GM23338 (cell line): ENCODE measurements at regions not wholly inside any gene's neighbourhood (a gene's known extent, or its start where the extent isn't known, plus 50 kb on each side); places are given as distances from the start of the nearest gene placed in this dataset.
"Not testable (repeated sequence)": the region's sequence is repeated elsewhere in the genome, so short reads cannot be mapped to it uniquely, and the experiment has no call there.

Experiments
- ATAC-seq: fragments of 200-7000 bp; cut with Tn5 transposase; 3 replicates; pipeline ENCODE4 v1.9.1; 2020
- DNase-seq: peaks from one replicate; pipeline ENCODE4 v3.0.0-alpha.2; 2015; ENCODE audit warnings: low spot score
- H2AFZ ChIP-seq: fragments of 200-600 bp; sonication (generic); 2 replicates; pipeline ENCODE4 v1.8.0; 2016; ENCODE audit warnings: antibody characterized with exemption, mild to moderate bottlenecking, moderate library complexity
- H3F3A ChIP-seq: fragments of 200-600 bp; sonication (generic); replicated peaks from 2 replicates; pipeline ENCODE4 v1.8.0; 2017; ENCODE audit warnings: antibody characterized with exemption, mixed run types, low read depth
- H3K27ac ChIP-seq: fragments of 200-600 bp; sonication (generic); 2 replicates; pipeline ENCODE4 v1.6.1; 2016; ENCODE audit warnings: low read depth
- H3K27me3 ChIP-seq: fragments of 200-600 bp; sonication (generic); 2 replicates; pipeline ENCODE4 v1.8.0; 2016; ENCODE audit warnings: mild to moderate bottlenecking, mixed run types, moderate library complexity; ENCODE audit not compliant: insufficient read depth
- H3K36me3 ChIP-seq: fragments of 200-600 bp; sonication (generic); 2 replicates; pipeline ENCODE4 v1.8.0; 2016; ENCODE audit warnings: mild to moderate bottlenecking; ENCODE audit not compliant: insufficient read depth
- H3K4me1 ChIP-seq: fragments of 200-600 bp; sonication (generic); 2 replicates; pipeline ENCODE4 v1.8.0; 2016; ENCODE audit warnings: mild to moderate bottlenecking, moderate library complexity; ENCODE audit not compliant: insufficient read depth
- H3K4me2 ChIP-seq: fragments of 200-600 bp; sonication (generic); 2 replicates; pipeline ENCODE4 v1.7.1; 2017; ENCODE audit warnings: mixed run types
- H3K4me3 ChIP-seq: fragments of 200-600 bp; sonication (generic); 2 replicates; pipeline ENCODE4 v1.6.1; 2016; ENCODE audit warnings: mixed run types
- H3K79me2 ChIP-seq: fragments of 200-600 bp; sonication (generic); replicated peaks from 2 replicates; pipeline ENCODE4 v1.8.0; 2017; ENCODE audit warnings: mild to moderate bottlenecking; ENCODE audit not compliant: insufficient read depth
- H3K9me2 ChIP-seq: fragments of 200-600 bp; sonication (generic); 2 replicates; pipeline ENCODE4 v1.8.0; 2017; ENCODE audit not compliant: insufficient read depth
- H4K20me1 ChIP-seq: fragments of 200-600 bp; sonication (generic); replicated peaks from 2 replicates; pipeline ENCODE4 v1.8.0; 2017; ENCODE audit warnings: mild to moderate bottlenecking; ENCODE audit not compliant: insufficient read depth
- H3K27ac Mint-ChIP-seq: 2 replicates; pipeline ENCODE4 v1.8.0; 2020; ENCODE audit warnings: inconsistent platforms, mild to moderate bottlenecking, moderate library complexity, mixed read lengths
- H3K27me3 Mint-ChIP-seq: 3 replicates; pipeline ENCODE4 v1.8.0; 2022; ENCODE audit warnings: low read depth, mild to moderate bottlenecking, moderate library complexity, mixed read lengths, inconsistent platforms; ENCODE audit not compliant: insufficient read depth, poor library complexity
- H3K36me3 Mint-ChIP-seq: 3 replicates; pipeline ENCODE4 v1.8.0; 2021; ENCODE audit warnings: low read depth, mild to moderate bottlenecking, inconsistent platforms, moderate library complexity, mixed read lengths
- H3K4me1 Mint-ChIP-seq: 3 replicates; pipeline ENCODE4 v1.8.0; 2020; ENCODE audit warnings: mild to moderate bottlenecking, inconsistent platforms, mixed read lengths
- H3K4me3 Mint-ChIP-seq: 3 replicates; pipeline ENCODE4 v1.8.0; 2021; ENCODE audit warnings: moderate library complexity, mild to moderate bottlenecking, inconsistent platforms, mixed read lengths
- H3K9me3 Mint-ChIP-seq: 3 replicates; pipeline ENCODE4 v1.8.0; 2020; ENCODE audit warnings: moderate library complexity, mild to moderate bottlenecking, inconsistent platforms, mixed read lengths
- ETS1 ChIP-seq: IDR thresholded peaks from 2 replicates; pipeline ENCODE4 v1.6.1; 2016; ENCODE audit warnings: antibody characterized with exemption
- JUNB ChIP-seq: IDR thresholded peaks from one replicate; pipeline ENCODE4 v1.6.1; 2016; ENCODE audit warnings: antibody characterized with exemption; ENCODE audit not compliant: unreplicated experiment
- NANOG ChIP-seq: IDR thresholded peaks from 2 replicates; pipeline ENCODE4 v1.6.1; 2016; ENCODE audit warnings: antibody characterized with exemption, borderline replicate concordance
- POLR2AphosphoS5 ChIP-seq: IDR thresholded peaks from 2 replicates; pipeline ENCODE4 v1.6.1; 2016; ENCODE audit warnings: antibody characterized with exemption, low read depth
- REST ChIP-seq: IDR thresholded peaks from one replicate; pipeline ENCODE4 v1.6.1; 2018; ENCODE audit warnings: antibody characterized with exemption; ENCODE audit not compliant: unreplicated experiment
- STAT1 ChIP-seq: IDR thresholded peaks from one replicate; pipeline ENCODE4 v1.6.1; 2016; ENCODE audit warnings: antibody characterized with exemption; ENCODE audit not compliant: unreplicated experiment
- ZNF114 ChIP-seq: fragments of 250-450 bp; sonication (Bioruptor Pico); IDR thresholded peaks from 2 replicates; pipeline ENCODE4 v1.5.0; 2020; ENCODE audit warnings: mild to moderate bottlenecking, moderate library complexity
- ZNF462 ChIP-seq: fragments of 250-450 bp; sonication (Bioruptor Pico); IDR thresholded peaks from 2 replicates; pipeline ENCODE4 v1.5.0; 2020; ENCODE audit warnings: mild to moderate bottlenecking, moderate library complexity

GRCh38 chr18:68383979-68384378, 330.9 kb downstream of the TMX3 start:
- not testable (repeated sequence) for H3K4me1 Mint-ChIP-seq, H3F3A ChIP-seq

GRCh38 chr18:68376926-68377325, 338.0 kb downstream of the TMX3 start:
- DNase-seq = no peak
- H4K20me1 ChIP-seq = no peaks in the 10 kb centered on the region
- H3K27ac ChIP-seq = no peak overlapping the region
- no peaks in the 10 kb centered on the region for H3K36me3 ChIP-seq
- H3K4me2 ChIP-seq = no peak overlapping the region
- no peak overlapping the region for H3K4me3 ChIP-seq
- no peak for ATAC-seq
- TF ChIP-seq POLR2AphosphoS5 (no peak), JUNB (no peak), ZNF114 (CRISPR knock-in tag) (no peak), ZNF462 (CRISPR knock-in tag) (no peak), NANOG (no peak), REST (no peak), STAT1 (no peak), ETS1 (no peak)
- Mint-ChIP-seq H3K4me1 (no peaks in the 10 kb centered on the region), H3K4me3 (no peak overlapping the region), H3K27me3 (no peaks in the 10 kb centered on the region), H3K9me3 (no peaks in the 10 kb centered on the region), H3K27ac (no peak overlapping the region), H3K36me3 (no peaks in the 10 kb centered on the region)
- H3K4me1 ChIP-seq = no peaks in the 10 kb centered on the region
- H3K79me2 ChIP-seq = no peaks in the 10 kb centered on the region
- H2AFZ ChIP-seq = no peak overlapping the region
- no peaks in the 10 kb centered on the region for H3K27me3 ChIP-seq
- H3F3A ChIP-seq = no peaks in the 10 kb centered on the region
- no peaks in the 10 kb centered on the region for H3K9me2 ChIP-seq

More at GRCh38 chr18:68383979-68384378, 330.9 kb downstream of the TMX3 start:
- not testable (repeated sequence) for H3K4me2 ChIP-seq, H3K4me3 ChIP-seq, H3K79me2 ChIP-seq, H3K36me3 ChIP-seq, H3K36me3 Mint-ChIP-seq, H4K20me1 ChIP-seq, H3K9me2 ChIP-seq, H3K4me3 Mint-ChIP-seq, H3K9me3 Mint-ChIP-seq, H3K27ac ChIP-seq, H3K4me1 ChIP-seq, H3K27me3 ChIP-seq, H3K27me3 Mint-ChIP-seq, ATAC-seq, DNase-seq, H3K27ac Mint-ChIP-seq, H2AFZ ChIP-seq
